Endothelial cell of umbilical vein (primary cell): ENCODE measurements at regions not wholly inside any gene's neighbourhood (a gene's known extent, or its start where the extent isn't known, plus 50 kb on each side); places are given as distances from the start of the nearest gene placed in this dataset.

Source experiments
- CTCF ChIP-seq, 2 donors: IDR thresholded peaks; 1 replicate in 1 of 2; 2 replicates in 1 of 2; pipeline ENCODE4 v1.5.1; 2011; ENCODE audit warnings: low read length in 2 of 2, mild to moderate bottlenecking in 2 of 2, moderate library complexity in 2 of 2, control low read depth in 1 of 2, inconsistent platforms in 1 of 2, low read depth in 1 of 2; ENCODE audit not compliant: insufficient read depth in 1 of 2; ENCODE audit errors: extremely low read depth in 1 of 2
- EZH2 ChIP-seq: IDR thresholded peaks from 2 replicates; pipeline ENCODE4 v1.6.1; 2012; ENCODE audit warnings: borderline replicate concordance, low read depth, mild to moderate bottlenecking, moderate library complexity, low read length, inconsistent platforms; ENCODE audit not compliant: severe bottlenecking
- FOS ChIP-seq: IDR thresholded peaks from 2 replicates; pipeline ENCODE4 v1.6.1; 2011; ENCODE audit warnings: mild to moderate bottlenecking, low read length, moderate library complexity, borderline replicate concordance; ENCODE audit not compliant: insufficient read depth
- GATA2 ChIP-seq: IDR thresholded peaks from 2 replicates; pipeline ENCODE4 v1.7.0; 2011; ENCODE audit warnings: low read depth, mild to moderate bottlenecking, moderate library complexity, mixed read lengths, low read length; ENCODE audit not compliant: insufficient read length, insufficient read depth
- JUN ChIP-seq: IDR thresholded peaks from 2 replicates; pipeline ENCODE4 v1.6.1; 2011; ENCODE audit warnings: borderline replicate concordance, low read depth; ENCODE audit not compliant: insufficient read length, insufficient read depth
- MAX ChIP-seq: IDR thresholded peaks from 2 replicates; pipeline ENCODE4 v1.6.1; 2011; ENCODE audit not compliant: insufficient read depth, insufficient read length
- POLR2A ChIP-seq: IDR thresholded peaks from 2 replicates; pipeline ENCODE4 v1.6.1; 2012; ENCODE audit warnings: low read depth, mild to moderate bottlenecking, control low read depth, low read length
- POLR2AphosphoS5 ChIP-seq: IDR thresholded peaks from 2 replicates; pipeline ENCODE4 v1.6.1; 2012; ENCODE audit warnings: low read depth, mild to moderate bottlenecking, control low read depth, low read length, moderate library complexity; ENCODE audit not compliant: insufficient read depth

- TF ChIP-seq CTCF (IDR thresholded peaks at IDR 0.05; ENCODE audit: extremely low read depth in 1 of 2, insufficient read depth in 1 of 2, low read depth in 1 of 2, low read length in 2 of 2), result no peak
- no peak for TF ChIP-seq POLR2A
- TF ChIP-seq MAX, result no peak
- TF ChIP-seq JUN, result no peak
- TF ChIP-seq FOS, result no peak
- no peak for TF ChIP-seq POLR2AphosphoS5
- no peak for TF ChIP-seq EZH2
- TF ChIP-seq GATA2, result no peak
These were observed 71.6 kb downstream of the ASCL4 start for GRCh38 chr12:107845980-107846659.
